GM23338 (cell line): ENCODE measurements at regions not wholly inside any gene's neighbourhood (a gene's known extent, or its start where the extent isn't known, plus 50 kb on each side); places are given as distances from the start of the nearest gene placed in this dataset.

Source experiments
- ATAC-seq: fragments of 200-7000 bp; cut with Tn5 transposase; 3 replicates; pipeline ENCODE4 v1.9.1; 2020
- DNase-seq: peaks from one replicate; pipeline ENCODE4 v3.0.0-alpha.2; 2015; ENCODE audit warnings: low spot score
- H2AFZ ChIP-seq: fragments of 200-600 bp; sonication (generic); 2 replicates; pipeline ENCODE4 v1.8.0; 2016; ENCODE audit warnings: antibody characterized with exemption, mild to moderate bottlenecking, moderate library complexity
- H3F3A ChIP-seq: fragments of 200-600 bp; sonication (generic); replicated peaks from 2 replicates; pipeline ENCODE4 v1.8.0; 2017; ENCODE audit warnings: antibody characterized with exemption, mixed run types, low read depth
- H3K27ac ChIP-seq: fragments of 200-600 bp; sonication (generic); 2 replicates; pipeline ENCODE4 v1.6.1; 2016; ENCODE audit warnings: low read depth
- H3K27me3 ChIP-seq: fragments of 200-600 bp; sonication (generic); 2 replicates; pipeline ENCODE4 v1.8.0; 2016; ENCODE audit warnings: mild to moderate bottlenecking, mixed run types, moderate library complexity; ENCODE audit not compliant: insufficient read depth
- H3K36me3 ChIP-seq: fragments of 200-600 bp; sonication (generic); 2 replicates; pipeline ENCODE4 v1.8.0; 2016; ENCODE audit warnings: mild to moderate bottlenecking; ENCODE audit not compliant: insufficient read depth
- H3K4me1 ChIP-seq: fragments of 200-600 bp; sonication (generic); 2 replicates; pipeline ENCODE4 v1.8.0; 2016; ENCODE audit warnings: mild to moderate bottlenecking, moderate library complexity; ENCODE audit not compliant: insufficient read depth
- H3K4me2 ChIP-seq: fragments of 200-600 bp; sonication (generic); 2 replicates; pipeline ENCODE4 v1.7.1; 2017; ENCODE audit warnings: mixed run types
- H3K4me3 ChIP-seq: fragments of 200-600 bp; sonication (generic); 2 replicates; pipeline ENCODE4 v1.6.1; 2016; ENCODE audit warnings: mixed run types
- H3K79me2 ChIP-seq: fragments of 200-600 bp; sonication (generic); replicated peaks from 2 replicates; pipeline ENCODE4 v1.8.0; 2017; ENCODE audit warnings: mild to moderate bottlenecking; ENCODE audit not compliant: insufficient read depth
- H3K9me2 ChIP-seq: fragments of 200-600 bp; sonication (generic); 2 replicates; pipeline ENCODE4 v1.8.0; 2017; ENCODE audit not compliant: insufficient read depth
- H4K20me1 ChIP-seq: fragments of 200-600 bp; sonication (generic); replicated peaks from 2 replicates; pipeline ENCODE4 v1.8.0; 2017; ENCODE audit warnings: mild to moderate bottlenecking; ENCODE audit not compliant: insufficient read depth
- H3K27ac Mint-ChIP-seq: 2 replicates; pipeline ENCODE4 v1.8.0; 2020; ENCODE audit warnings: inconsistent platforms, mild to moderate bottlenecking, moderate library complexity, mixed read lengths
- H3K27me3 Mint-ChIP-seq: 3 replicates; pipeline ENCODE4 v1.8.0; 2022; ENCODE audit warnings: low read depth, mild to moderate bottlenecking, moderate library complexity, mixed read lengths, inconsistent platforms; ENCODE audit not compliant: insufficient read depth, poor library complexity
- H3K36me3 Mint-ChIP-seq: 3 replicates; pipeline ENCODE4 v1.8.0; 2021; ENCODE audit warnings: low read depth, mild to moderate bottlenecking, inconsistent platforms, moderate library complexity, mixed read lengths
- H3K4me1 Mint-ChIP-seq: 3 replicates; pipeline ENCODE4 v1.8.0; 2020; ENCODE audit warnings: mild to moderate bottlenecking, inconsistent platforms, mixed read lengths
- H3K4me3 Mint-ChIP-seq: 3 replicates; pipeline ENCODE4 v1.8.0; 2021; ENCODE audit warnings: moderate library complexity, mild to moderate bottlenecking, inconsistent platforms, mixed read lengths
- H3K9me3 Mint-ChIP-seq: 3 replicates; pipeline ENCODE4 v1.8.0; 2020; ENCODE audit warnings: moderate library complexity, mild to moderate bottlenecking, inconsistent platforms, mixed read lengths
- EZH2phosphoT487 ChIP-seq: fragments of 200-600 bp; sonication (generic); IDR thresholded peaks from one replicate; pipeline ENCODE4 v1.8.1; 2018; ENCODE audit warnings: antibody characterized with exemption; ENCODE audit not compliant: unreplicated experiment
- JUNB ChIP-seq: IDR thresholded peaks from one replicate; pipeline ENCODE4 v1.6.1; 2016; ENCODE audit warnings: antibody characterized with exemption; ENCODE audit not compliant: unreplicated experiment
- NANOG ChIP-seq: IDR thresholded peaks from 2 replicates; pipeline ENCODE4 v1.6.1; 2016; ENCODE audit warnings: antibody characterized with exemption, borderline replicate concordance
- POLR2AphosphoS5 ChIP-seq: IDR thresholded peaks from 2 replicates; pipeline ENCODE4 v1.6.1; 2016; ENCODE audit warnings: antibody characterized with exemption, low read depth
- REST ChIP-seq: IDR thresholded peaks from one replicate; pipeline ENCODE4 v1.6.1; 2018; ENCODE audit warnings: antibody characterized with exemption; ENCODE audit not compliant: unreplicated experiment
- STAT1 ChIP-seq: IDR thresholded peaks from one replicate; pipeline ENCODE4 v1.6.1; 2016; ENCODE audit warnings: antibody characterized with exemption; ENCODE audit not compliant: unreplicated experiment
- ZNF114 ChIP-seq: fragments of 250-450 bp; sonication (Bioruptor Pico); IDR thresholded peaks from 2 replicates; pipeline ENCODE4 v1.5.0; 2020; ENCODE audit warnings: mild to moderate bottlenecking, moderate library complexity
- ZNF331 ChIP-seq: fragments of 250-450 bp; sonication (Bioruptor Pico); IDR thresholded peaks from 2 replicates; pipeline ENCODE4 v1.5.0; 2020; ENCODE audit warnings: low read depth, mild to moderate bottlenecking, moderate library complexity
- ZNF462 ChIP-seq: fragments of 250-450 bp; sonication (Bioruptor Pico); IDR thresholded peaks from 2 replicates; pipeline ENCODE4 v1.5.0; 2020; ENCODE audit warnings: mild to moderate bottlenecking, moderate library complexity
- TF ChIP-seq, protein P1 (sequence below): IDR thresholded peaks from 2 replicates; pipeline ENCODE4 v1.6.1; 2016; ENCODE audit warnings: antibody characterized with exemption
- TF ChIP-seq, protein P2 (sequence below), 2 experiments: fragments of 200-600 bp in 1 of 2; sonication (generic) in 1 of 2; conservative IDR thresholded peaks; 2 replicates each; pipeline versions ENCODE4 v1.5.1 to v1.6.1; 2016 to 2017; ENCODE audit warnings: antibody characterized with exemption in 2 of 2, low read depth in 2 of 2, mild to moderate bottlenecking in 2 of 2, moderate library complexity in 1 of 2

DNA sequence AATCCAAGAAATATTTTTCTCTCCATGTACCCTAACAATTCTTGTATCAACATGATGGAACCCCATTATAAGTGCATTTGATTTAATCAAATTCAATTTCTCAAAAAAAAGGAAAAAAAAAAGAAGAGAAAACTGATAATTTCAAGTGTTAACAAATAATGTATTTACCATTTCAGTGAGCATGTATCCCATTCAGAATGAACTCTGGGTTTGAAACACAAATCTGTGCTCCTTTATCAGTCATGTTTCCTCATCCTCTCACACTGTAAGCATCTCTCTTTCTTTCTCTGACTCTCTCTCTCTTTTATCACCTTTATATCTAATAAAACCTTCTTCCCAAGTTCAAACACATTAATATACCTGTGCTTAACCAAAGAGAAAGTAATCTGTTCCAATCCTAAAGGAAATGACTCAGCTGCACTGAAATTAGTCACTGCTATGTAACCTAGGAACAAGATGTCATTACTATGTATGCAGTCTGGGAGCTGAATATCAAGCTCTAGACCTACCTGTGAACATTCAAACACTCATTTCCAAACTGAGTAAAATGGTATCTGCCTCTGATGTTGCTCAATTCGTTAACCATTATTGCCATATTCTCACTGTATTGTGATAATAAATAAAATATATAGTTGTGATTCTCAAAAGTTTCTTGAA is 135.0 kb upstream of the LRIG3 start:
- H3K79me2 ChIP-seq: no peaks in the 10 kb centered on the region
- no peaks in the 10 kb centered on the region for H3K4me1 ChIP-seq
- ATAC-seq: no peak
- Mint-ChIP-seq H3K4me3 (no peak overlapping the region), H3K4me1 (no peaks in the 10 kb centered on the region), H3K27me3 (no peaks in the 10 kb centered on the region), H3K9me3 (no peaks in the 10 kb centered on the region), H3K36me3 (no peaks in the 10 kb centered on the region), H3K27ac (no peak overlapping the region)
- H3K27ac ChIP-seq: no peak overlapping the region
- no peak for TF ChIP-seq JUNB
- no peak for TF ChIP-seq ZNF462 (CRISPR knock-in tag)
- no peak for TF ChIP-seq ZNF331 (CRISPR knock-in tag)
- TF ChIP-seq POLR2AphosphoS5: no peak
- TF ChIP-seq NANOG: no peak
- no peak for TF ChIP-seq EZH2phosphoT487
- TF ChIP-seq, protein P1, sequence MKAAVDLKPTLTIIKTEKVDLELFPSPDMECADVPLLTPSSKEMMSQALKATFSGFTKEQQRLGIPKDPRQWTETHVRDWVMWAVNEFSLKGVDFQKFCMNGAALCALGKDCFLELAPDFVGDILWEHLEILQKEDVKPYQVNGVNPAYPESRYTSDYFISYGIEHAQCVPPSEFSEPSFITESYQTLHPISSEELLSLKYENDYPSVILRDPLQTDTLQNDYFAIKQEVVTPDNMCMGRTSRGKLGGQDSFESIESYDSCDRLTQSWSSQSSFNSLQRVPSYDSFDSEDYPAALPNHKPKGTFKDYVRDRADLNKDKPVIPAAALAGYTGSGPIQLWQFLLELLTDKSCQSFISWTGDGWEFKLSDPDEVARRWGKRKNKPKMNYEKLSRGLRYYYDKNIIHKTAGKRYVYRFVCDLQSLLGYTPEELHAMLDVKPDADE: no peak
- TF ChIP-seq, protein P2, sequence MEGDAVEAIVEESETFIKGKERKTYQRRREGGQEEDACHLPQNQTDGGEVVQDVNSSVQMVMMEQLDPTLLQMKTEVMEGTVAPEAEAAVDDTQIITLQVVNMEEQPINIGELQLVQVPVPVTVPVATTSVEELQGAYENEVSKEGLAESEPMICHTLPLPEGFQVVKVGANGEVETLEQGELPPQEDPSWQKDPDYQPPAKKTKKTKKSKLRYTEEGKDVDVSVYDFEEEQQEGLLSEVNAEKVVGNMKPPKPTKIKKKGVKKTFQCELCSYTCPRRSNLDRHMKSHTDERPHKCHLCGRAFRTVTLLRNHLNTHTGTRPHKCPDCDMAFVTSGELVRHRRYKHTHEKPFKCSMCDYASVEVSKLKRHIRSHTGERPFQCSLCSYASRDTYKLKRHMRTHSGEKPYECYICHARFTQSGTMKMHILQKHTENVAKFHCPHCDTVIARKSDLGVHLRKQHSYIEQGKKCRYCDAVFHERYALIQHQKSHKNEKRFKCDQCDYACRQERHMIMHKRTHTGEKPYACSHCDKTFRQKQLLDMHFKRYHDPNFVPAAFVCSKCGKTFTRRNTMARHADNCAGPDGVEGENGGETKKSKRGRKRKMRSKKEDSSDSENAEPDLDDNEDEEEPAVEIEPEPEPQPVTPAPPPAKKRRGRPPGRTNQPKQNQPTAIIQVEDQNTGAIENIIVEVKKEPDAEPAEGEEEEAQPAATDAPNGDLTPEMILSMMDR (conservative IDR thresholded peaks at IDR 0.05; ENCODE audit: low read depth in 2 of 2): no peak
- no peak for TF ChIP-seq ZNF114
- TF ChIP-seq REST: no peak
- TF ChIP-seq STAT1: no peak
- H3K27me3 ChIP-seq: no peaks in the 10 kb centered on the region
- H3K9me2 ChIP-seq: no peaks in the 10 kb centered on the region; the same call in 1 of the 2 replicates
- H3K4me3 ChIP-seq: no peak overlapping the region
- no peaks in the 10 kb centered on the region for H3F3A ChIP-seq
- no peak overlapping the region for H3K4me2 ChIP-seq
- H2AFZ ChIP-seq: no peak overlapping the region
- no peaks in the 10 kb centered on the region for H3K36me3 ChIP-seq
- H4K20me1 ChIP-seq: no peaks in the 10 kb centered on the region
- DNase-seq: no peak
